ENCODE measurements at regions not wholly inside any gene's neighbourhood (a gene's known extent, or its start where the extent isn't known, plus 50 kb on each side); places are given as distances from the start of the nearest gene placed in this dataset.

DNA sequence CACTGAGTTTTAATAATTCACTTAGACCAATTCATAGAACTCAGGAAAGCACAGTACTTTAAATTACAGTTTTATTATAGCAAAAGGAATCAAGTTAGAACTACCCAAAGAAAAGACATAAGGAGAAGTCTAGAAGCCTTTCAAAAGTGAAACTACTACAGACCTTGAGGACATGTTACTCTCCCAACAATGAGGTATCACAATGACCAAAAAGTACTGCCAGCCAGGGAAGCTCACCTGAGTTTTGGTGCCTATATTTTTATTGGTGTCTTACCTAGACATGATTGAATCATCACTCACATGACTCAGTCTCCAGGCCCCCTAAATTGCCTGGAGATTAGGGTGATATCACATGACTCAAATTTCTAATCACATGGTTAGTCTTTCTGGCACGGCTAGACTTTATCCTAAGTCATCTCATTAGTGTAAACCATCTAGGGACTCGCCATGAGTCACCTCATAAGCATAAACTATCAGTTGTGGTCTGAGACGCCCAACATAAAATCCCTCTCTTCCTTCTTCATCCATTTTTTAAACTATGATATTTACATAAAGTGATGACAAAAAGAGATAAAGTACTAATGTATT lies 372.3 kb downstream of the TMA16 start:
- H3K36me3 ChIP-seq, result no peaks in the 10 kb centered on the region
- ATAC-seq (no peak), DNase-seq (no peak)
- no peak overlapping the region for H3K27ac ChIP-seq
- no peaks in the 10 kb centered on the region for H3K27me3 ChIP-seq
- no peaks in the 10 kb centered on the region for H3K9me3 ChIP-seq
- WGBS, 2 donors, result 69 to 70% methylated on average over 3 of the region's 3 CpGs
- TF ChIP-seq, protein P1, sequence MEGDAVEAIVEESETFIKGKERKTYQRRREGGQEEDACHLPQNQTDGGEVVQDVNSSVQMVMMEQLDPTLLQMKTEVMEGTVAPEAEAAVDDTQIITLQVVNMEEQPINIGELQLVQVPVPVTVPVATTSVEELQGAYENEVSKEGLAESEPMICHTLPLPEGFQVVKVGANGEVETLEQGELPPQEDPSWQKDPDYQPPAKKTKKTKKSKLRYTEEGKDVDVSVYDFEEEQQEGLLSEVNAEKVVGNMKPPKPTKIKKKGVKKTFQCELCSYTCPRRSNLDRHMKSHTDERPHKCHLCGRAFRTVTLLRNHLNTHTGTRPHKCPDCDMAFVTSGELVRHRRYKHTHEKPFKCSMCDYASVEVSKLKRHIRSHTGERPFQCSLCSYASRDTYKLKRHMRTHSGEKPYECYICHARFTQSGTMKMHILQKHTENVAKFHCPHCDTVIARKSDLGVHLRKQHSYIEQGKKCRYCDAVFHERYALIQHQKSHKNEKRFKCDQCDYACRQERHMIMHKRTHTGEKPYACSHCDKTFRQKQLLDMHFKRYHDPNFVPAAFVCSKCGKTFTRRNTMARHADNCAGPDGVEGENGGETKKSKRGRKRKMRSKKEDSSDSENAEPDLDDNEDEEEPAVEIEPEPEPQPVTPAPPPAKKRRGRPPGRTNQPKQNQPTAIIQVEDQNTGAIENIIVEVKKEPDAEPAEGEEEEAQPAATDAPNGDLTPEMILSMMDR (IDR thresholded peaks at IDR 0.05), result no peak
- no peak overlapping the region for H3K4me3 ChIP-seq
- intact Hi-C loops (cut with DNase I), result no loop called here
- no peaks in the 10 kb centered on the region for H3K4me1 ChIP-seq

DNA sequence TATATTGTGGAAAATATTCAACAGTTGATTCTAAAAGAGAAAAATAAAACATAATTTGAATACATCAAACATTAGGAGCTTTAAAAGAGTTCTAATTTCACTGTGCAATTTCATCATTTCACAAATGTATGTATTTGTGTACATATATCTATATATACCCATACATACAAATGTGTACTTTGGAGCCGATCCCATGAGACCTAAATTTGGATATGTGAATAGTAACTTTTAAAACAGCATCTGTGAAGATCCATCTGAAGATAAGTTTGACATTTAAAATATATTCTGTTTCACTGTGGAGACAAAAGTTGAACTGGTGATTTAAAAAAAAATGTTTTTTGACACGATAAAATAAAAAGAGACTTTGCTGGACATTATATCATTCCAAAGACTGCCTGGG lies 374.0 kb downstream of the TMA16 start:
- Histone ChIP-seq H3K36me3 (no peaks in the 10 kb centered on the region), H3K27me3 (no peaks in the 10 kb centered on the region), H3K4me1 (no peaks in the 10 kb centered on the region), H3K4me3 (no peak overlapping the region), H3K9me3 (no peaks in the 10 kb centered on the region), H3K27ac (no peak overlapping the region)
- ATAC-seq (no peak), DNase-seq (no peak)
- 83% methylated on average over 2 of the region's 2 CpGs for WGBS, 2 donors
- intact Hi-C loops (cut with DNase I), result no loop called here
- TF ChIP-seq, protein P1 (IDR thresholded peaks at IDR 0.05), result no peak

DNA sequence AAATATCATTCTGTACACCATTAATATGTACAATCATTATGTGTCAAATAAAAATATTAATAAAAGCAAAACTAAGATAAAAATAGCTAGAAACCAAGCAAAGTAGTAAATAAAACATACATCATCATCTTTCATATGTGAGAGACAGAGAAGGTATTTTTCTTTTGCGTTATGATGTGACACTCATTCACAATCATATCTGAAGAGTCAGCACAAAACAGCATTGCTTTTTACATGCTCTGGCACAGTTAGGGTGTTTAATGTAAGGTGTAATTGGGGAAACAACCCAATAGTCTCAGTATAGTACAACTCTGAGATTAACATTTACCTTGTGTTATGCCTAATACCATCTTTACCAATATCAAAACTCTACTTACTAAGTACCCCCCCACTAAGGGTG lies 376.6 kb downstream of the TMA16 start:
- H3K4me1 ChIP-seq, result no peaks in the 10 kb centered on the region
- H3K4me3 ChIP-seq, result no peak overlapping the region
- H3K9me3 ChIP-seq, result no peaks in the 10 kb centered on the region
- DNase-seq (no peak), ATAC-seq (no peak)
- intact Hi-C loops (cut with DNase I), result no loop called here
- no peaks in the 10 kb centered on the region for H3K36me3 ChIP-seq
- H3K27me3 ChIP-seq, result no peaks in the 10 kb centered on the region
- TF ChIP-seq, protein P1 (IDR thresholded peaks at IDR 0.05), result no peak
- H3K27ac ChIP-seq, result no peak overlapping the region
- WGBS, 2 donors, result 86 to 92% methylated on average over 1 of the region's 1 CpG

DNA sequence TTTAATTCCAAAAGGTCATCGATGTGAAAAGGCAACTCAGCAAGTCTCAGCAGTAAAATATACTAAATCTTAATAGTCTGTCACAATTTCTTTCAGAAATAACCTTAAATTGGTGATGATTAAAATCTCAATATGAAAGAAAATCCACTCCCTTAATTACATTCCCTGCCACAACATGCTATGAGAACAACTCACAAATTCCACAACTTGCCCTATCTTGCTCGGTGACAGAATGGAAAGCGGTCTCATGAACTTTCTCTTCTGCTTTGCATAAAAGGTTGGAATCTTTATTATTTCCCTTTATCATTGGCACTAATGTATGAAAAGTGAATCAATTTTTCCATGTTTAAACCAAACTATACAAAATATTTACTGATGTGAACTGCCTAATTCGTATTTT lies 380.8 kb downstream of the TMA16 start:
- no peak for DNase-seq
- TF ChIP-seq, protein P1 (IDR thresholded peaks at IDR 0.05), result no peak
- no peak overlapping the region for H3K4me3 ChIP-seq
- no peak overlapping the region for H3K27ac ChIP-seq
- no peaks in the 10 kb centered on the region for H3K27me3 ChIP-seq
- H3K9me3 ChIP-seq, result peaks cover 0 to 3% (median 0%) of the 10 kb centered on the region in 11 donors
- intact Hi-C loops (cut with DNase I), result no loop called here
- no peak for ATAC-seq
- 82 to 85% methylated on average over 4 of the region's 4 CpGs for WGBS, 2 donors
- H3K36me3 ChIP-seq, result no peaks in the 10 kb centered on the region
- H3K4me1 ChIP-seq, result no peaks in the 10 kb centered on the region
